HCT116 (cell line): ENCODE measurements at regions not wholly inside any gene's neighbourhood (a gene's known extent, or its start where the extent isn't known, plus 50 kb on each side); places are given as distances from the start of the nearest gene placed in this dataset.

Experiments
- ATAC-seq: fragments of 200-7000 bp; cut with Tn5 transposase; 2 replicates; pipeline ENCODE4 v1.9.1; 2020; ENCODE audit warnings: mild to moderate bottlenecking, moderate library complexity
- BruUV-seq: library from RNA; stranded (reverse); fragments of 400-500 nt; replicated peaks from 2 replicates; lab custom pipeline; 2021; lab: Mats Ljungman, UMichigan
- CTCF ChIA-PET: fragments of 300-600 bp; sonication (Branson Sonifier 250); formaldehyde crosslinking; loops from one replicate; lab custom pipeline; 2021; ENCODE audit warnings: antibody characterized with exemption; lab: Charles Lee
- POLR2A ChIA-PET: fragments of 300-600, 350-600 bp; sonication (Branson Sonifier 250); formaldehyde crosslinking; loops from one replicate; lab custom pipeline; 2021; ENCODE audit warnings: antibody characterized with exemption; lab: Charles Lee
- RAD21 ChIA-PET, 2 experiments: fragments of 300-600 bp; sonication (Branson Sonifier 250); formaldehyde crosslinking; loops; one replicate each; lab custom pipeline; 2023; ENCODE audit warnings: low total read pairs in 2 of 2; ENCODE audit not compliant: uncharacterized antibody in 2 of 2, unreplicated experiment in 2 of 2, low non-redundant PET in 1 of 2; lab: Charles Lee
- DNase-seq: peaks from one replicate; pipeline ENCODE4 v3.0.0-alpha.2; 2010; ENCODE audit warnings: low read depth, low spot score
- H2AFZ ChIP-seq: fragments of 200-600 bp; shearing (Covaris generic), sonication (generic); 2 replicates; pipeline ENCODE4 v1.6.1; 2017; ENCODE audit warnings: low read depth, mixed run types, mixed read lengths, antibody characterized with exemption, low read length; ENCODE audit not compliant: poor library complexity, severe bottlenecking
- H3K27ac ChIP-seq: 2 replicates; pipeline ENCODE4 v1.5.1; 2012; ENCODE audit warnings: low read depth, low read length
- H3K27me3 ChIP-seq: fragments of 200-600 bp; sonication (generic); 2 replicates; pipeline ENCODE4 v1.6.1; 2016; ENCODE audit warnings: mixed run types, low read length, mixed read lengths; ENCODE audit not compliant: insufficient read depth
- H3K36me3 ChIP-seq, 2 experiments: fragments of 200-500 bp in 1 of 2; fragments of 200-600 bp in 1 of 2; sonication (Bioruptor generic) in 1 of 2; sonication (generic) in 1 of 2; 2 replicates each; pipeline versions ENCODE4 v1.5.1 to v1.6.1; 2014 to 2016; ENCODE audit warnings: low read length in 2 of 2, inconsistent platforms in 1 of 2, mixed read lengths in 1 of 2, mixed run types in 1 of 2; ENCODE audit not compliant: insufficient read depth in 2 of 2, control insufficient read depth in 1 of 2
- H3K4me1 ChIP-seq, 2 experiments: fragments of 200-600 bp in 1 of 2; sonication (generic) in 1 of 2; 2 replicates each; pipeline versions ENCODE4 v1.5.1 to v1.6.1; 2012 to 2017; ENCODE audit warnings: low read length in 2 of 2, inconsistent platforms in 1 of 2, mild to moderate bottlenecking in 1 of 2, mixed read lengths in 1 of 2, mixed run types in 1 of 2, moderate library complexity in 1 of 2; ENCODE audit not compliant: insufficient read depth in 2 of 2, control insufficient read depth in 1 of 2
- H3K4me2 ChIP-seq: fragments of 200-600 bp; sonication (generic); 2 replicates; pipeline ENCODE4 v1.6.1; 2017; ENCODE audit warnings: mixed run types, low read length, mixed read lengths
- H3K4me3 ChIP-seq, 2 experiments: fragments of 200-600 bp in 1 of 2; sonication (generic) in 1 of 2; replicated peaks in 1 of 2; 2 replicates each; pipeline ENCODE4 v1.5.1; 2011 to 2016; ENCODE audit warnings: low read length in 2 of 2, control low read depth in 1 of 2, low read depth in 1 of 2, mild to moderate bottlenecking in 1 of 2, mixed read lengths in 1 of 2, mixed run types in 1 of 2
- H3K79me2 ChIP-seq: fragments of 200-600 bp; sonication (generic); 2 replicates; pipeline ENCODE4 v1.6.1; 2017; ENCODE audit warnings: mild to moderate bottlenecking, mixed run types, low read length, moderate library complexity, mixed read lengths; ENCODE audit not compliant: insufficient read depth
- H3K9ac ChIP-seq: fragments of 200-600 bp; sonication (generic); 2 replicates; pipeline ENCODE4 v1.6.1; 2016; ENCODE audit warnings: low read length, mixed read lengths
- H3K9me2 ChIP-seq: fragments of 200-600 bp; sonication (generic), shearing (Covaris generic); 2 replicates; pipeline ENCODE4 v1.6.1; 2017; ENCODE audit warnings: mixed run types, mild to moderate bottlenecking, moderate library complexity; ENCODE audit not compliant: insufficient read depth
- H3K9me3 ChIP-seq, 2 experiments: fragments of 200-500 bp in 1 of 2; fragments of 200-600 bp in 1 of 2; sonication (Bioruptor generic) in 1 of 2; sonication (generic) in 1 of 2; 2 replicates each; pipeline ENCODE4 v1.6.1; 2014 to 2017; ENCODE audit warnings: low read length in 2 of 2, mixed read lengths in 2 of 2, inconsistent platforms in 1 of 2, low read depth in 1 of 2, mild to moderate bottlenecking in 1 of 2, mixed run types in 1 of 2, moderate library complexity in 1 of 2; ENCODE audit not compliant: control insufficient read depth in 1 of 2, insufficient read depth in 1 of 2
- H4K20me1 ChIP-seq: fragments of 200-600 bp; sonication (generic), shearing (Covaris generic); 2 replicates; pipeline ENCODE4 v1.6.1; 2017; ENCODE audit warnings: mixed run types, mild to moderate bottlenecking, moderate library complexity; ENCODE audit not compliant: insufficient read depth
- ATF3 ChIP-seq: IDR thresholded peaks from 2 replicates; pipeline ENCODE4 v1.6.1; 2012
- EGR1 ChIP-seq: IDR thresholded peaks from 2 replicates; pipeline ENCODE4 v1.6.1; 2012; ENCODE audit warnings: low read depth
- ELF1 ChIP-seq: IDR thresholded peaks from 2 replicates; pipeline ENCODE4 v1.6.1; 2012; ENCODE audit warnings: low read depth, borderline replicate concordance
- EZH2 ChIP-seq: fragments of 200-600 bp; sonication (generic); IDR thresholded peaks from 2 replicates; pipeline ENCODE4 v1.6.1; 2017; ENCODE audit warnings: antibody characterized with exemption, mixed run types
- EZH2phosphoT487 ChIP-seq: fragments of 200-600 bp; IDR thresholded peaks from 2 replicates; pipeline ENCODE4 v1.6.1; 2018; ENCODE audit warnings: antibody characterized with exemption, borderline replicate concordance
- JUND ChIP-seq: IDR thresholded peaks from 2 replicates; pipeline ENCODE4 v1.6.1; 2012
- POLR2A ChIP-seq: IDR thresholded peaks from 2 replicates; pipeline ENCODE4 v1.7.0; 2011; ENCODE audit warnings: borderline replicate concordance; ENCODE audit not compliant: insufficient read depth, insufficient read length; ENCODE audit errors: extremely low read depth
- POLR2AphosphoS5 ChIP-seq: IDR thresholded peaks from 2 replicates; pipeline ENCODE4 v1.6.1; 2011; ENCODE audit warnings: mild to moderate bottlenecking, low read depth, low read length, moderate library complexity
- RAD21 ChIP-seq: IDR thresholded peaks from 2 replicates; pipeline ENCODE4 v1.6.1; 2012; ENCODE audit warnings: low read depth, mild to moderate bottlenecking
- SP1 ChIP-seq: IDR thresholded peaks from 2 replicates; pipeline ENCODE4 v1.6.1; 2012; ENCODE audit warnings: low read depth
- SRF ChIP-seq: IDR thresholded peaks from 2 replicates; pipeline ENCODE4 v1.6.1; 2012; ENCODE audit warnings: low read depth
- ZFX ChIP-seq: fragments of 450-650 bp; IDR thresholded peaks from 2 replicates; pipeline ENCODE4 v1.6.1; 2017
- ZNF274 ChIP-seq: fragments of 200-500 bp; sonication (Bioruptor generic); IDR thresholded peaks from 2 replicates; pipeline ENCODE4 v1.6.1; 2014; ENCODE audit warnings: mild to moderate bottlenecking, low read depth, low read length, inconsistent platforms
- intact Hi-C: fragments of 100-400 bp; cut with micrococcal nuclease; formaldehyde crosslinking; loops from 2 replicates; pipeline ENCODE4 v1.10.0; 2022
- TF ChIP-seq, protein P1 (sequence below): IDR thresholded peaks from 2 replicates; pipeline ENCODE4 v1.6.1; 2011; ENCODE audit warnings: mild to moderate bottlenecking, low read length, moderate library complexity; ENCODE audit not compliant: insufficient replicate concordance; ENCODE audit errors: extremely low read depth

DNA sequence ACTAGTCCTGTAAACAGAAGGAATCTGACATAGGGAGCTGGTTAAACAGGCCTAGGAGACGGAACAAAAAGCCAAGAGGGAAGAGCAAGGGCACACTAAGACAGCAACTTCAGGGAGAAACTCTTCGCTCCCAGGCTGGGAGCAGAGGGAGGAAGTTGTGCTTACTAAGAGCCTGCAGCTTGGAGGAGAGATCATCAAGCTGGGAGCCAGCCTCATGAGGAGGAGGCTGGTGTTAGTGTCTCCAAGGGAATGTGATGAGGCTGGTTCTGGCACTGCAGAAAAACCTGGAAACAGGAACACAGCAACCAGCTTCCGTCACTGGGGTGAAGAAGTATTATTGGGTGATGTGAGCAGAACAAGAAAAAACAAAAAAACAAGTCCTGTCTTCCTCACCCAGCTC lies 1027.3 kb downstream of the UQCRFS1 start:
- Histone ChIP-seq H3K4me2 (no peak overlapping the region), H3K9me3 (peaks cover 9 to 30% of the 10 kb centered on the region in 2 experiments; a peak in 2 of 4 replicates), H3K27me3 (no peaks in the 10 kb centered on the region), H3K9me2 (no peaks in the 10 kb centered on the region), H3K36me3 (no peaks in the 10 kb centered on the region), H2AFZ (no peak overlapping the region), H3K4me1 (no peaks in the 10 kb centered on the region), H3K79me2 (no peaks in the 10 kb centered on the region), H4K20me1 (no peaks in the 10 kb centered on the region), H3K4me3 (no peak overlapping the region), H3K9ac (no peak overlapping the region), H3K27ac (no peak overlapping the region)
- ChIA-PET RAD21 (no interaction called here), CTCF (no interaction called here), POLR2A (no interaction called here)
- TF ChIP-seq JUND (no peak), EGR1 (no peak), POLR2AphosphoS5 (no peak), RAD21 (no peak), SRF (no peak), POLR2A (no peak), ELF1 (no peak), EZH2phosphoT487 (no peak), ZFX (no peak), EZH2 (no peak), ZNF274 (no peak), SP1 (no peak), ATF3 (no peak)
- TF ChIP-seq, protein P1, sequence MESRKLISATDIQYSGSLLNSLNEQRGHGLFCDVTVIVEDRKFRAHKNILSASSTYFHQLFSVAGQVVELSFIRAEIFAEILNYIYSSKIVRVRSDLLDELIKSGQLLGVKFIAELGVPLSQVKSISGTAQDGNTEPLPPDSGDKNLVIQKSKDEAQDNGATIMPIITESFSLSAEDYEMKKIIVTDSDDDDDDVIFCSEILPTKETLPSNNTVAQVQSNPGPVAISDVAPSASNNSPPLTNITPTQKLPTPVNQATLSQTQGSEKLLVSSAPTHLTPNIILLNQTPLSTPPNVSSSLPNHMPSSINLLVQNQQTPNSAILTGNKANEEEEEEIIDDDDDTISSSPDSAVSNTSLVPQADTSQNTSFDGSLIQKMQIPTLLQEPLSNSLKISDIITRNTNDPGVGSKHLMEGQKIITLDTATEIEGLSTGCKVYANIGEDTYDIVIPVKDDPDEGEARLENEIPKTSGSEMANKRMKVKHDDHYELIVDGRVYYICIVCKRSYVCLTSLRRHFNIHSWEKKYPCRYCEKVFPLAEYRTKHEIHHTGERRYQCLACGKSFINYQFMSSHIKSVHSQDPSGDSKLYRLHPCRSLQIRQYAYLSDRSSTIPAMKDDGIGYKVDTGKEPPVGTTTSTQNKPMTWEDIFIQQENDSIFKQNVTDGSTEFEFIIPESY: no peak
- intact Hi-C loops: no loop called here
- DNase-seq: no peak
- no TSS peak for BruUV-seq
- no peak for ATAC-seq
